NK-92 treated with Interleukin-12 subunit alpha and Interleukin-12 subunit beta, amount 100 ng/mL, for 24 hours (cell line): ENCODE measurements at regions not wholly inside any gene's neighbourhood (a gene's known extent, or its start where the extent isn't known, plus 50 kb on each side); places are given as distances from the start of the nearest gene placed in this dataset.

ENCODE experiments used
- DNase-seq: peaks from one replicate; lab custom pipeline; 2025; lab: John Stamatoyannopoulos, UW

GRCh38 chr3:81279481-81280379 lies 481.7 kb downstream of the GBE1 start:
- no peak for DNase-seq

GRCh38 chr3:81277853-81278252 lies 483.6 kb downstream of the GBE1 start:
- no peak for DNase-seq

- no peak for DNase-seq
Observed at GRCh38 chr3:81274671-81275070, 486.8 kb downstream of the GBE1 start.

- no peak for DNase-seq
Observed at GRCh38 chr3:81270603-81271379, 490.7 kb downstream of the GBE1 start.

- DNase-seq, result no peak
Observed at GRCh38 chr3:81268526-81268925, 492.9 kb downstream of the GBE1 start.

GRCh38 chr3:81261996-81262395 lies 499.4 kb downstream of the GBE1 start:
- no peak for DNase-seq

- no peak for DNase-seq
Observed at GRCh38 chr3:81255463-81255862, 506.0 kb downstream of the GBE1 start.

- DNase-seq, result no peak
Observed at GRCh38 chr3:81251096-81251495, 510.3 kb downstream of the GBE1 start.

GRCh38 chr3:81249540-81250029 lies 511.9 kb downstream of the GBE1 start:
- no peak for DNase-seq

- DNase-seq, result no peak
Observed at GRCh38 chr3:81245501-81245900, 515.9 kb downstream of the GBE1 start.

- DNase-seq, result no peak
Observed at GRCh38 chr3:81245043-81245442, 516.4 kb downstream of the GBE1 start.

GRCh38 chr3:81244231-81244630 lies 517.2 kb downstream of the GBE1 start:
- DNase-seq, result no peak

GRCh38 chr3:81242871-81243270 lies 518.6 kb downstream of the GBE1 start:
- DNase-seq, result no peak

GRCh38 chr3:81237181-81237580 lies 524.3 kb downstream of the GBE1 start:
- no peak for DNase-seq

- no peak for DNase-seq
Observed at GRCh38 chr3:81218023-81218422, 543.4 kb downstream of the GBE1 start.

- DNase-seq, result no peak
Observed at GRCh38 chr3:81217101-81217500, 544.3 kb downstream of the GBE1 start.

- DNase-seq, result no peak
Observed at GRCh38 chr3:81216192-81216591, 545.3 kb downstream of the GBE1 start.

- no peak for DNase-seq
Observed at GRCh38 chr3:81214631-81215030, 546.8 kb downstream of the GBE1 start.

- no peak for DNase-seq
Observed at GRCh38 chr3:81199587-81199986, 561.9 kb downstream of the GBE1 start.

GRCh38 chr3:81198756-81199155 lies 562.7 kb downstream of the GBE1 start:
- DNase-seq, result no peak

- no peak for DNase-seq
Observed at GRCh38 chr3:81198216-81198615, 563.2 kb downstream of the GBE1 start.

- no peak for DNase-seq
Observed at GRCh38 chr3:81197386-81197785, 564.1 kb downstream of the GBE1 start.

GRCh38 chr3:81195478-81195877 lies 566.0 kb downstream of the GBE1 start:
- no peak for DNase-seq
